ENCODE measurements at regions not wholly inside any gene's neighbourhood (a gene's known extent, or its start where the extent isn't known, plus 50 kb on each side); places are given as distances from the start of the nearest gene placed in this dataset.

DNA sequence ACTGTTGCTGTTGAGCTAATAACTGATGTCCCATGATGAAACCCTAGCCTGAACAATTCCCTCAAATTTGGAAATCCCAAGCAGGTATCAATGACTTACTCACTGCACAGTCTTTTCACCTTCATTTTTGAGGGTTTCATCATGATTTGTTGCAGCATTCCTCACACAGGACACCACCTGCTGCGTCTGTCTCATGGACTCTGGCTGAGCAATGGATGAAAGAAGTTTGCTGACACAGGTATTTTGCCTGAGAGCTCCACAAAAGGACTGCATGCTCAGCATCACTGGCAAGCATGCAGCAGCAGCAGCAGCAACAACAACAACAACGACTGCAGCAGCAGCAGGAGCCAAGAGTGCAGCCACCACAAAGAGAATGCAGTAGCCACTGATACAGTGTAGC, 955.4 kb upstream of the AMELY start:
- Mint-ChIP-seq H3K4me3 (no peak overlapping the region), H3K9me3 (no peaks in the 10 kb centered on the region), H3K4me1 (ENCODE audit: low read depth) (no peaks in the 10 kb centered on the region), H3K27me3 (no peaks in the 10 kb centered on the region), H3K36me3 (ENCODE audit: low read depth) (no peaks in the 10 kb centered on the region), H3K27ac (no peak overlapping the region)
- CTCF ChIA-PET = no interaction called here
- Histone ChIP-seq H3K9me3 (ENCODE audit: control insufficient read depth in 1 of 2, insufficient read depth in 1 of 2, low read length in 2 of 2) (no peaks in the 10 kb centered on the region), H3K27me3 (ENCODE audit: control insufficient read depth in 1 of 2, insufficient read depth in 2 of 2, low read length in 2 of 2) (no peaks in the 10 kb centered on the region), H3K4me1 (ENCODE audit: insufficient read depth, low read length) (no peaks in the 10 kb centered on the region), H3K27ac (ENCODE audit: low read depth in 1 of 2, low read length in 2 of 2) (no peak overlapping the region), H3K4me3 (ENCODE audit: low read length) (no peak overlapping the region), H3K36me3 (ENCODE audit: insufficient read depth, low read length) (no peaks in the 10 kb centered on the region)
- intact Hi-C loops (cut with DNase I, micrococcal nuclease) = no loop called here
- ATAC-seq (ENCODE audit: poor library complexity) (no peak), DNase-seq (no peak)
- TF ChIP-seq, protein P1, sequence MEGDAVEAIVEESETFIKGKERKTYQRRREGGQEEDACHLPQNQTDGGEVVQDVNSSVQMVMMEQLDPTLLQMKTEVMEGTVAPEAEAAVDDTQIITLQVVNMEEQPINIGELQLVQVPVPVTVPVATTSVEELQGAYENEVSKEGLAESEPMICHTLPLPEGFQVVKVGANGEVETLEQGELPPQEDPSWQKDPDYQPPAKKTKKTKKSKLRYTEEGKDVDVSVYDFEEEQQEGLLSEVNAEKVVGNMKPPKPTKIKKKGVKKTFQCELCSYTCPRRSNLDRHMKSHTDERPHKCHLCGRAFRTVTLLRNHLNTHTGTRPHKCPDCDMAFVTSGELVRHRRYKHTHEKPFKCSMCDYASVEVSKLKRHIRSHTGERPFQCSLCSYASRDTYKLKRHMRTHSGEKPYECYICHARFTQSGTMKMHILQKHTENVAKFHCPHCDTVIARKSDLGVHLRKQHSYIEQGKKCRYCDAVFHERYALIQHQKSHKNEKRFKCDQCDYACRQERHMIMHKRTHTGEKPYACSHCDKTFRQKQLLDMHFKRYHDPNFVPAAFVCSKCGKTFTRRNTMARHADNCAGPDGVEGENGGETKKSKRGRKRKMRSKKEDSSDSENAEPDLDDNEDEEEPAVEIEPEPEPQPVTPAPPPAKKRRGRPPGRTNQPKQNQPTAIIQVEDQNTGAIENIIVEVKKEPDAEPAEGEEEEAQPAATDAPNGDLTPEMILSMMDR (IDR thresholded peaks at IDR 0.05) = no peak
- POLR2A ChIA-PET = no interaction called here

DNA sequence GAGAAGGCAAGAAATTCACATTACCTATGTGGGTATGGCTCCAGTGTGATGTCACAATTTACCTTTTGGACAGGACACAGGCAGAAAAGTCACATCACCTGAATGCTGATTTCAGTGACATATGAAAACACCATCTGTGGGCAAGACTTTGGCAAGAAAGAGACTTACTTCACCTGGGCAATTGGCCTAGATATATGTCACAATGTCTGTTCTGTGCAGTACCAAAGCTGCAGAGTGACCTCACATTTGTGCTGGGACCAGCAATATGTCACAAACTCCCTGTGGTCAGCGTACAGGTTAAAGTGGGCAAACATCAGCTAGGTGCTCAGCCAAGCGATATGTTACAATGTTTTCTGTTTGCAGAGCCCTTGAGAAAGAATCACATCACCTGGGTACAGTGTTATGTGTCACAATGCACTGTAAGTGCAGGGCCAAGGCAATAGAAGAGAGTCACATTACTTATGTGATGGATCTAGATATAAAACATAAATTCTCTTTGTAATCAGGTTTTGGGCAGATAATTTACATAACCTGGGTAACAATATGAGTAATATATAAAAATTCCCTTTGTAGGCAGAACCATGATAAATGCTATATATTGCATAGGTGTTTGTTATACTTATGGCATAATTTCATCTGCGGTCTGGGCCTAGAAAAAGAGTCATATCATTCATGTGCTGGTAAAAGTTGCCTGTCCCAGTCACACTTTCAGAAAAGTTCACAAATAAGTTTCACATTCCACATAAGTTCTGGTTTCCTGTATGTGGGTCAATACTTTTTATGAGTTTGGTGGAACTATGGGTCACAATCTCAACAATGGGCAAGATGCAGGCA, 949.4 kb upstream of the AMELY start:
- Mint-ChIP-seq H3K9me3 (no peaks in the 10 kb centered on the region), H3K4me1 (ENCODE audit: low read depth) (no peaks in the 10 kb centered on the region), H3K27ac (no peak overlapping the region), H3K36me3 (ENCODE audit: low read depth) (no peaks in the 10 kb centered on the region), H3K4me3 (no peak overlapping the region), H3K27me3 (no peaks in the 10 kb centered on the region)
- TF ChIP-seq, protein P1 (IDR thresholded peaks at IDR 0.05) = no peak
- Histone ChIP-seq H3K36me3 (ENCODE audit: insufficient read depth, low read length) (no peaks in the 10 kb centered on the region), H3K4me1 (ENCODE audit: insufficient read depth, low read length) (no peaks in the 10 kb centered on the region), H3K4me3 (ENCODE audit: low read length) (no peak overlapping the region), H3K9me3 (ENCODE audit: control insufficient read depth in 1 of 2, insufficient read depth in 1 of 2, low read length in 2 of 2) (no peaks in the 10 kb centered on the region), H3K27me3 (ENCODE audit: control insufficient read depth in 1 of 2, insufficient read depth in 2 of 2, low read length in 2 of 2) (no peaks in the 10 kb centered on the region), H3K27ac (ENCODE audit: low read depth in 1 of 2, low read length in 2 of 2) (no peak overlapping the region)
- POLR2A ChIA-PET = no interaction called here
- intact Hi-C loops (cut with DNase I, micrococcal nuclease) = no loop called here
- ATAC-seq (ENCODE audit: poor library complexity) = no peak
- DNase-seq = no peak
- CTCF ChIA-PET = no interaction called here

DNA sequence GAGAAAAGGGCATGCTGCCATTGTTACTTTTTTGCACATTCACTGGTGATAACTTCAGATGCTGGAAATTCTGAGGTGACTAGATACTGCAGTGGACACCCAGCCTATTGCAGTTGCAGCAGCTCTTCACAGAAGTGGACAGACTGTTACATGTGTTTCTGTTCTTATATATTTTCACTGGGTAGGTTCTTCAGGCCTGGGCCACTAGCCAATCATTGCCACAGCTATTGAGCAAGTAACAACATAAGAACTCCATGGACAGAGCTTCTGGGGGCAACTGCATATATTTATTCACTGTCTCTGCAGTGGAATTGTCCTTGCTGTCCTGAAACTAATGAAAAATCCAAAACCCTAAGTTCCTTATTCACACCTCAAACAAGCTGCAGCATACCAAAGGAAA, 938.6 kb upstream of the AMELY start:
- no peak overlapping the region for H3K4me3 ChIP-seq (ENCODE audit: low read length)
- H3K27ac ChIP-seq (ENCODE audit: low read depth in 1 of 2, low read length in 2 of 2) = no peak overlapping the region
- ChIA-PET POLR2A (no interaction called here), CTCF (no interaction called here)
- Mint-ChIP-seq H3K27me3 (no peaks in the 10 kb centered on the region), H3K27ac (no peak overlapping the region), H3K9me3 (no peaks in the 10 kb centered on the region), H3K36me3 (ENCODE audit: low read depth) (no peaks in the 10 kb centered on the region), H3K4me1 (ENCODE audit: low read depth) (no peaks in the 10 kb centered on the region), H3K4me3 (no peak overlapping the region)
- no peaks in the 10 kb centered on the region for H3K9me3 ChIP-seq (ENCODE audit: control insufficient read depth in 1 of 2, insufficient read depth in 1 of 2, low read length in 2 of 2)
- DNase-seq (no peak), ATAC-seq (ENCODE audit: poor library complexity) (no peak)
- TF ChIP-seq, protein P1 (IDR thresholded peaks at IDR 0.05) = no peak
- intact Hi-C loops (cut with DNase I, micrococcal nuclease) = no loop called here
- H3K36me3 ChIP-seq (ENCODE audit: insufficient read depth, low read length) = no peaks in the 10 kb centered on the region
- no peaks in the 10 kb centered on the region for H3K27me3 ChIP-seq (ENCODE audit: control insufficient read depth in 1 of 2, insufficient read depth in 2 of 2, low read length in 2 of 2)
- H3K4me1 ChIP-seq (ENCODE audit: insufficient read depth, low read length) = no peaks in the 10 kb centered on the region

Measured in CD4-positive, alpha-beta T cell (primary cell).